NCI-H146 treated with DMSO at 0.1 percent for 48 hours (cell line): ENCODE measurements at regions not wholly inside any gene's neighbourhood (a gene's known extent, or its start where the extent isn't known, plus 50 kb on each side); places are given as distances from the start of the nearest gene placed in this dataset.

Source experiments
- DNase-seq: peaks from one replicate; lab custom pipeline; 2025; ENCODE audit not compliant: unreplicated experiment; lab: John Stamatoyannopoulos, UW

DNA sequence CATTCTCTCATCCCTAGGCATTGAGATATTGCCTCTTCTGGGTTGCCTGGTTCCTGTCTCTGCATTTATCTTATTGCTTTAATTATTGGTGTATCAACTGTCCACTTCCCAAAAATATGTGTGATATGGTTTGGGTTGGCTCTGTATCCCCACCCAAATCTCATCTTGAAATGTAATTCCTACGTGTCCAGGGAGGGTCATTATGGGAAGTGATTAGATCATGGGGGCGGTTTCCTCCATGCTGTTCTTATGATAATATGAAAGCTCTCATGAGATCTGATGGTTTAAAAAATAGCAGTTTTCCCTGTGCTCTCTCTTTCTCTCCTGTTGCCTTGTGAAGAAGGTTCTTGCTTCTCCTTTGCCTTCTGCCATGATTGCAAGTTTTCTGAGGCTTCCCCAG lies 308.3 kb upstream of the HS3ST1 start:
- DNase-seq: no peak

GRCh38 chr4:11735651-11736050 lies 307.0 kb upstream of the HS3ST1 start:
- DNase-seq: no peak

GRCh38 chr4:11732155-11732554 lies 303.5 kb upstream of the HS3ST1 start:
- DNase-seq: peak; percentile 48

GRCh38 chr4:11730545-11730944 lies 301.9 kb upstream of the HS3ST1 start:
- no peak for DNase-seq

DNA sequence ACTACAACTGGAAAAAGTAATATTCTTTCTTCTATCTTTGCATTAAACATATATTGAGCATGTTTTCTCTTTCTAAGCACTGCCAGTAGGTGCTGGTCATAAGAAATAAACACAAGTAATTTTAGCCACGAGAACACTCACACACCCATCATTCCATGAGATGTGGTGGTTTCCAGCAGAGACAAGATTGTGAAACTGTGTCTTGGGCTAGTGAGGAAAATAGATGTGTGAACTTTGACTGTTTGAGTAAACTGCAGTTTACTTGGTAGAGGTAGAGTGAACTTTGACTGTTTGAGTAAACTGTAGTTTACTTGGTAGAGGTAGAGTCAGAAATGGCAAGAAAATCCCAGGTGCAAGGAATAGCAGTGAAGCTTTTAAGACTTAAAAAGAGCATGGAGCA lies 300.9 kb upstream of the HS3ST1 start:
- DNase-seq: no peak

DNA sequence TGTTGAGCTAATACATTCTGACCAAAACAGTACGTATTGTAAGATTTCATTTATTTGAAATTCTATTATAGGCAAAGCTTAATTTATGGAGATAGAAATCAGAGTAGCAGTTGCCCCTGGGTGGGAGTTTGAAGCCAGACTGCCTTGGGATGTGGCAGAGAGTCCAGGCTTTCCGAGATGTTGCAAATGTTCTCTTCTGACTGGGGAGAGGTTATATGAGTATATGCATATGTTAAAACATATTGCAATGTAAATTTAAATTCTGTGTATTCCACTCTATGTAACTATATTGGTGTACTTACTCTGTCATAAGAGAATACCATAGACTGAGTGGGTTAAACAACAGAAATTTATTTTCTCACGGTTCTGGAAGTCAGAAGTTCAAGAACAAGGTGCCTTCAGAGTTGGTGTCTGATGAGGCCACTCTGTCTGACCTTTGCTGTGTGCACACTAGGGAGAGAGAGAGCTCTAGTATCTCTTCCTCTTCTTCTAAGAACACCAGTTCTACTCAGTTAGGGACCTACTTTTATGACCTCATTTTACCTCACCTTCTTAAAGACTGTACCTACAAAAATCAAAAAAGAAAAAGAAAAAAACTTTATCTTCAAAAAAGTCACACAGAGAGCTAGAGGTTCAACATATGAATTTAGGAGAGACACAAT lies 299.3 kb upstream of the HS3ST1 start:
- DNase-seq: no peak

DNA sequence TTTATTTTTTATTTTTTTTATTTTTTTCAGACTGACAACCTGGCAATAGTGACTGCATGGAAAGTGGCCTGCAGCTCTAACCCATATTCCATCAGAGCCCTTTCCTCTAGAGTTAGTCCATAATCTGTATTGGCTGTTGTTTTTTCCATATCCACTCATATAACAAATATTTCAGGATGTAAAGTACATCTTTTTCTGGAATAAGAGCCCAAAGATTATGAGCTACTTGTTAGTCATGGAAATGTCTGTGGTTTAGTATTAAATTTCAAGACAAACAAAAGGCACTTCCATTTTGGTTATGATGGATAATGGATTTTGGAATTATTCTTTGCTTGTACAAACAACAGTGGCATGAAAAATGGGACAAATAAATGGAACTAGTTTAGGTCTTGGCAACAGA lies 296.0 kb upstream of the HS3ST1 start:
- DNase-seq: no peak

DNA sequence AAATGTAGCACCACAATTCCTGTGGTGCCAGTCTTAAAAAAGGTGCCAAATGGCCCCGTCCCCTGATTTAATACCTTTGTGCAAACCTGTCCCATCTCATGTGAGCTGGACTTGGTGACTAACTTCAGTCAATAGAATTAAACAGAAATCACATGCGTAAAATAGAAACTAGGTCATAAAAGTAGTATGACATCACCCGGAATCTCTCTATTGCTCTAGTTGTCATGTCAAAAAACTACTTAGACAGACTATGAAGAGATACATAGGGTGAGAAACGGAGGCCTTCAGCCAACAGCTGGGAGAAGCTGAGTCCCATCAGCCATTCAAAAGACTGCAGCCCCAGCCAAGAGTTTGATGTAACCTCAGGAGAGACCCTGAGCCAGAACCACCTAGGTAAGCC lies 293.5 kb upstream of the HS3ST1 start:
- DNase-seq: no peak

- DNase-seq: no peak
Observed at GRCh38 chr4:11720292-11720691, 291.6 kb upstream of the HS3ST1 start.

DNA sequence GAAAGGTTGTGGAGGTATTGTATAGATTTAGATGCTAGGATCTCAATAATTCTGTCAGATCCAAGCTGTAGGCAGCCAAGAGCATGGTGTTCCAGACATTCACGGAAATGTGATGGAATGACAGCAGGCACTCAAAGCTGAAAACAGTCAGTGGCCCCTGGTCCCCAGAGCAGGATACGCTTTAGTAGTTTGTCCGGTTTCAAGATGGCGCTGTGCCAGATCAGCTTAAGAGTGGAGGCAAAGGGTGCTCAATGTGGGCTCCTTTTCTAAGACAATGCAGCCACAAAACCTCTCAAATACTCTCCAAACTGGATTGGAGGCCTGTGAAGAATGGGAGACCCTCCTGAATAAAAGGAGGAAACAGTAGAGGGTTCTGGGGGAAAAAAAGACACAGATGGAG lies 291.2 kb upstream of the HS3ST1 start:
- DNase-seq: no peak

- DNase-seq: no peak
Observed at GRCh38 chr4:11715753-11716521, 287.2 kb upstream of the HS3ST1 start.

- no peak for DNase-seq
Observed at GRCh38 chr4:11710453-11711093, 281.9 kb upstream of the HS3ST1 start.

DNA sequence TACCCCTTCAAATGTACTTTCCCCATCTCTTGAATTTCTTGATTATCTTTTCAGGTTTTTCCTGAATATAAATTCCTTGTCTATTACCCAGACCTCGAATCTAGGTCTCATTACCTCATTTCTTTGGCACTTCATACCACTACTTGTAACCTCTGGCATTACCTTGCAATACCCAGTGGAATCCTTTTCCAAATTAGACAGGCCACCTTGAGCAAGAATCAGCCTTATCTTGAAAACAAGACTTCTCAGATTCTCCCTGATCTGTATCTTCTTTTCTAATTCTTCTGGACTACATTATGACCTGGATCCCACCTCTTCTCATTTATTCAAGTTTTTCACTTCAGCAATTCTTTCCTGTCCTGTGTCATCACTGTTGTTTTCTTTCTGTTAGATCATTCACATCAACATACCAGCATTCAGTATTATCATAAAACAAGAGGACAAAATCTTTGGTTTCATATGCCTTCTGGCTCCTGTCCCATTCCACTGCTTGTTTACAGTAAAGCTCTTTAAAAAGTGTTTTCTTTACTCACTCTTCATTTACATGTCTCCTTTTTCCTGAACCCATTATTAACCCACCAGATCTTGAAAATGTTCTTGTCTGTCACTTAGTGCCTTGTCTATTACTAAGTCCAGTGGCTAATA lies 275.6 kb upstream of the HS3ST1 start:
- no peak for DNase-seq

GRCh38 chr4:11702886-11703557 lies 274.3 kb upstream of the HS3ST1 start:
- DNase-seq: no peak

- DNase-seq: no peak
Observed at GRCh38 chr4:11701966-11702725, 273.5 kb upstream of the HS3ST1 start.

GRCh38 chr4:11700751-11701226 lies 272.1 kb upstream of the HS3ST1 start:
- DNase-seq: no peak

DNA sequence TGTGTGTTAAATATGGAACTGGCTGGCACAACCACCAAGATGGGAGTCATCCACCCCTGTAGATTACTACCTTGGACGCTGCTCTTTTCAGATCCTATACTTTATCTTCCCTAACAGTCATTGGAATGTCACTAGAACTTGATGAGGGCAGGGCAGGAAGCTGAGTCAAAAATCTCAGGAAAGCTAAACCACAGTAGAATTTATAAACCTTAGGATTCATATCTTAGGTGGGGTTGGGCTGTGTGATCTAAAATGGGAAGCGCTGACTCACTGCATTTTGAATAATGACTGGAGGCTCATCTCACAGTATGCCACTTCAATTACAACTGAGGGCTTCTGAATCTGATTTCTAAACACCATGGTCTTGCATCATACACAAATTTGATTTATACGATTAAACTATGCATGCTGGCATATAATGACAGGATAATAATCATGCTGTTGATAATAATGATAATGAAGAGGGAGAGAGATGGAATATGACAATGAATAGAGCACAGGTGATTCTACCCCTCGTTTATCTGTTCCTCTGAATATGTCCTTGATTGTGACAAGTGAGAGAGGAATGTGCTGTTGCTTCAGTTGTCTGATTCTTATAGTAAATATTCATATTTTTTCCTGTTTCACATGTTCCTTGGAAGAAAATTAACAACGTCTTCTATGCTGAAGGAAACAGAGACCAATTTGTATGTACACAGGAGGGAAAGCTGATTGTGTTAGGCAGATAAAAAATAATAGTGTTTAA lies 270.3 kb upstream of the HS3ST1 start:
- no peak for DNase-seq

DNA sequence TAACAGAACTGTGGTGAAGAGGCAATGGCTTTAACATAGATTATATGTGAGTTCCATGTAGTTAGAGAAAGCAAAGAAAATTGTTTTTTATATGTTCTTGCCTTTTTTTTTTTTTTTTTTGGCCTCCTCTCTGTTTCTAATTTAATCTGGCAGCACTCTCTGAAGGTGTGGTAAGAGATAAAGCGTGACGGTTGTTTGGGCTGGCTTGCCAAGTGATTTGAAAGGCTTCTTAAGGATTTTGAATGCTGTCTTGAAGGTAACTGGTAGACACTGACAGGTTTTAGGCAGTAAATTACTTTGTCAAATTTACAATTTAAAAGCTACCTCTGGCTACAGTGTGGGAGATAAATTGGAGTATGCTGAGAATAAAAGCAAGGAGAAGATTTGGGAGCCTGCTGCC lies 269.3 kb upstream of the HS3ST1 start:
- DNase-seq: no peak

- no peak for DNase-seq
Observed at GRCh38 chr4:11693693-11694092, 265.0 kb upstream of the HS3ST1 start.

- DNase-seq: no peak
Observed at GRCh38 chr4:11691236-11691635, 262.5 kb upstream of the HS3ST1 start.
